NCI-H748 (cell line): ENCODE measurements at regions not wholly inside any gene's neighbourhood (a gene's known extent, or its start where the extent isn't known, plus 50 kb on each side); places are given as distances from the start of the nearest gene placed in this dataset.

Experiments used
- DNase-seq: peaks from one replicate; lab custom pipeline; 2025; ENCODE audit not compliant: unreplicated experiment; lab: John Stamatoyannopoulos, UW

DNA sequence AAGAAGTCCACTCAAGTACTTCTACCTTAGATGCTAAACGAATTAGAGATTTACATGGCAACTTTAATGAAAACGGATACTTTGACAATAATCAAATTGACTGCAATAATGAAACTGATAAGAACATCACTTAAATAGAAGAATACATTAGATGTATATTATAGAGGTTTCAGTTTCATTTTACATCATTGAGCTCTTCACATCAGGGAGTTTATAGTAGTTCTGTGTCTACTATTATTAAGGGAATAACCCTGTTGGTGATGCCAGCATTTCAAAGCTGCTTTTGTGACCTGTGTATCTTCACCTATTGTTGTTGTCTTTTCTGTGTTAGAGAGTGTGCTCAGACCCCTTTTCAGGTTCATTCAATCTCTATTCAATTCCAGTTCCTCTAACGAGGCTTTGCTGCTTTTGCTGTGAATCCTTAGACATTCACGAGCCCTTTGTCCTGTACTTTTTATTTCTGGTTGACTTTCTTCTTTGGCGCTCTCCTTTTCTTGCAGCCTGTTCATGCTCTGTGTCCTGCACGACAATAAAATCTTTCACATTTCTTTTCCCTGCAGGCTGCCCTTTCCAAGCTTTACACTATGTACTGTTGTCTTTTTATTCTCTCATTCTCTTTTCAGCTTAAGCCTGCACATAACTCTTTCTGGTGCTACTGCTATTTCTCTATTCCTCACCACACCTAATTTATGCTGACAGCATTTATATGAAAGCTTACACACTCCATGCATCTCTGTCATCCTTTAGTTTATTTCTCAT, 232.1 kb downstream of the CPE start:
- no peak for DNase-seq

GRCh38 chr4:165612936-165613335, 234.1 kb downstream of the CPE start:
- peak; percentile 23 for DNase-seq

DNA sequence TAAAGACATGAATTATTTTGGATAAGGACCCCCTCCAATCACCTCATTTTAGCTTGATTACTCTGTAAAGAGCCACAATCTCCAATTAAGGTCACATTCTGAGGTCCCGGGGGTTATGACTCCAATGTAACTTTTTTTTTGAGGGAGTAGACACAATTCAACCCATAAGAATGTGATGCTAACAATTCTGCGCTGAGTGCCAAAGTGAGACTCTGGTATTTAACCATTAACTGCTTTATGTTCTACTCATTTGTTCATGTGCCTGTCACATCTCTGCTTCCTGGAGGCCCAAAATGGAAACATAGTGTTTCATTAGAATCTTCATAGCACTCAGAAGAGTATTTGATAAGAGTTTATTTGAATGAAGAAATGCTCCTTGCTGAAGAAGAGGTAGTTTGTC, 234.8 kb downstream of the CPE start:
- no peak for DNase-seq

- no peak for DNase-seq
These were observed 242.1 kb downstream of the CPE start for GRCh38 chr4:165620913-165621312.

DNA sequence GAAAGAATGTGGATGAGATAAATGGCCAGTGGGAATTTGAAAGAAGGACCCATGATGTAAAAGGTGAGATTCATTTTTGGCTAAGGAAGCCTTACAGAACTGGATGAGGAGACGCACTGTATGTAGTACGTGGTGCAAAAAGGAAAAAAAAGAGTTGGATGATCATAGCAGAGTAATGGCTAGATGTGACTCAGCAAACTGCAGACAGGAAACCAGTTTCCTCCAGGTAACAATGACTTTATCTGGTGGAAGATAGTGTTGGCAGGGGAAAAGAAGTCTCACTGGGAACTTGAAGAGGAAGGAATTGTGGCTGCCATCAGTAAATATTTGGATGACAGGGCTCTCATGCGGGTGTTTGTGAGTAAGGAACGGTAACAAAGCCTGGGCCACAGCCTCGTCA, 243.2 kb downstream of the CPE start:
- no peak for DNase-seq

- DNase-seq: no peak
These were observed 246.5 kb downstream of the CPE start for GRCh38 chr4:165625281-165625680.

DNA sequence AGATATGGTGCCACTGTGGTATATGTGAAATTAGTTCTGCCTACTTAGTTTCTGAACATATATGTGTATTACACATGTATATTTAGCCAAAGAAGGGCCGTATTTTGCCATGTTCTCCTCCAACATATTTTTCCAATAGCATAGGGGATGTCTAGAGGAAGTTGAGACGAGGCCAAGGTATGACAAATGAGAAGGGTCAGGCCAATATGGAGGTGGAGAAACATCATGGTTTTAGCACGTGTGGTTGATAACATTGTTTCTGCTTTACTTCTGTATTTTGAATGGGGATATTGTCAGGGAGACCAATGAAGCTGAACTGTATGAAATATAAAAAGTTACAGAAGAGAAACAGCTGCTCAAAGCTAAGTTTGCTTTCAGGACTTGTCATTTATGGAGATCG, 246.7 kb upstream of the TLL1 start:
- DNase-seq: no peak

- DNase-seq: no peak
These were observed 245.9 kb upstream of the TLL1 start for GRCh38 chr4:165627128-165627527.

DNA sequence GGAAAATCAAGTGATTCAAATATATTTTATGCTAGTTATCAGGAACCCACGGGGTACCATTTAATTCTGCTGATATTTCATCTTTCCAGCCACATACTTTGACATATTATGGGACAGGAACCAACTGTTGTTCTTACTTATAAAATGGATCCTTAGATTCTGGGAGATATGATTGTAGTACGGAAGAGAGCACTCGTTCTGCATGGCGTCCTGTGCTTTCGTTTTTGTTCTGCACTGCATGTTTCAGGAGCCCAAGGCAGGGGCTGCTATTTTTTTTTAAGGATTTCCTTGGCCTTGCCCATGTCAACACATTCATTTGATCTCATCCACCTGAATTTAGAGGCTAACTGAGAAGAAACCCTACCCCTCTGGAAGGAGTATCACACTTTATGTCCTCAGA, 245.5 kb upstream of the TLL1 start:
- DNase-seq: no peak

DNA sequence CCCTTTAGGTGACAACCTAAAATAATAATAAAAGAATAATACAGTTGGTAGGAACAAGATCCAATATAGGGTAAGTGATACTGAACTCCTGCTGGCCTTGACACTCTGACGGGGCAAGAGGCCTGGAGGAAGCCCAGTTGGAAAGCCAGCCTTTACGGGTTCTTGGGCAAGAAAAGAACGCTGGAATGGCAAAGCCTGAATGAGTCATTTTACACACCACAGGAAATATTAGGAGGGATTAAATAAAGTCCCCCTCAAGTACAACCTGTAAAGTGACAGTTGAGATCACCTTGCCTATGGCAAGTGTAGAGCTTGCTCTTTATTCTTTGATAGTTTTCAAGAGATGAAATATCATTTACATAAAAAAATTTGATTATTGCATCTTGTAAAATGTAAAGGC, 244.5 kb upstream of the TLL1 start:
- no peak for DNase-seq

GRCh38 chr4:165630671-165631070, 242.4 kb upstream of the TLL1 start:
- no peak for DNase-seq

DNA sequence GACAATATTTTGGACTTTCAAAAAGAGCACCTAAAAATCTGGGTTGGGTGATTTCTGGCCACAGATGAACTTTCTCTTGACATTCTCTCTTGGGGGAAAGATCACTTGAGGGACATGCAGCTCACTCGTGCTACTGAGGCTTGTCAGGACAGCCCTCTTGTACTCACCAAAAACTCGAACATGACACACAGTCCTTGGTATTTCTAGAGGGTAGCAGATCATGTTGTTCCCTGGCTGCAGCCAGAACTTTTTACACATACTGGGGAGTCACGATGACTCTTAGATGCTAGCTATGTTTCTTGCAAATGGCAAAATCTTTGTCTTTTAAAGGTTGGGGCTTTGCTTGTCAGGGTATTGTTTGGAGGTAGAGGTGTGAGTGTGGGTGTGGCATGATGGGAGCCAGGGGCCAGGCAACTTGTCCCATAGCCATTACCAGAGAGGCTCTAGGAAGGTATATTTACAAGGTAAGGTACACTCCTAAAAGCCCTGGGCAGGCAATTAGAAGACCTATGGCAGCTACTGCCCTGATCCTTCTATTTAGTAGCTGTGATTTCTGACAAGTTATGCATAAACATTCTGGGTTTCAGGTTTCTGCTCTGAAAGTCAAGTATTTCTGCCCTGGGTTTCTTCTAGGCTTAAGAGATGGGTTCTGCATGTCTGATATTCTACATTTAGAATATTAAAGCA, 241.7 kb upstream of the TLL1 start:
- peak; percentile 94 for DNase-seq

DNA sequence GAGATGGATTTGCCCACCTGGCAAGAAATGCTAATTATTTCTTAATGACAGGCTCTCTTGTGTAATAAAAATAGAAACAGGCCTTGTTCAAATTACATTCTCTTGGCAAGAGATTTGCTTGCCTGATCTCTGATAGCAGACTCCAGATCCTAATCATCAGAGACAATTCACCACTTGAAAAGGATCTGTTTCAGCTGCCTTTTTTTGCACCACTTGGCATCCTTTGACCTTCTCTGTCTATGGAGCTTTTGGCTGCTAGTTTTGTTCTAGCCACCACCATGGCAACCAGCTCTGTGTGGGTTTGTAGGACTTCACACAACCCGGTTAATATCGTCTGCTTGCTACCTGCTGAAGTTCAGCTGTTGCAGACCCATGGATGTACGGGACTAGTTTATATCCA, 241.1 kb upstream of the TLL1 start:
- peak; percentile 98 for DNase-seq

DNA sequence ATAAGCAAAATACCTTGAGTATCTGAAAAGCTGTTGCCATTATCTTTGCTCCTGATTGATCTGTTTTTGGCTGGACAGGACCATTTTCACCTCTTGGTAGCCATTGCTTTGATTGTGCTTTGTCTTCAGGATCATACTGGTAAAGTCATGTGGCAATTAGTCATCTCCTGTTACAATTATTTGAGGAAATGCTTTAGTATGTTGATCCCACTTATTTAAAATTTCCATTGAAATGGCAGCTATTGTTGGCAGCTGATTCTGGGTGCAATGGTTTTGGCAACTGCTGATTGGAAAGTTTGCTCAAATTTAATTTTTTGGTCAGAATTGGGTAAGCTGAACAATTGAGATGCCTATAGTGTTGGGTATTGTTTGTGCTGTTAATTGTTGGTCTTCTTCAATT, 238.3 kb upstream of the TLL1 start:
- DNase-seq: no peak

DNA sequence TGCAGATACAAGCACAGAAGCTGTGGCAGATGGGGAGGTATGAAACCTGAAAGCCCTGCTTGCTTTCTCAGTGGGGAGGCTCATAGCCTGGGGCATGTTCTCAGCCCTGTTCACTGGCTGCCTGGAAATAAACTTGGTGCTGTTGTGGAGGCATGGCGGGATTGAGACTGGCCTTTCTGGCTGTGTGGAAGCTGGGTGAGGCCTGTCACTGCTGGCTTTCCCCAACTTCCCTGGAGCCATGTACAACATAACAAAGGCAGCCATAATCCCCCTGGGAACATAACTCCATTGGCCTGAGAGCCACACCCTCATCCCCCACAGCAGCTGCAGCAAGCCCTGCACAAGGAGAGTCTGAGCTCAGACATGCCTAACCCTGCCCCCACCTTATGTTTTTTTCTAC, 237.7 kb upstream of the TLL1 start:
- DNase-seq: no peak

GRCh38 chr4:165635951-165636350, 237.1 kb upstream of the TLL1 start:
- no peak for DNase-seq

DNA sequence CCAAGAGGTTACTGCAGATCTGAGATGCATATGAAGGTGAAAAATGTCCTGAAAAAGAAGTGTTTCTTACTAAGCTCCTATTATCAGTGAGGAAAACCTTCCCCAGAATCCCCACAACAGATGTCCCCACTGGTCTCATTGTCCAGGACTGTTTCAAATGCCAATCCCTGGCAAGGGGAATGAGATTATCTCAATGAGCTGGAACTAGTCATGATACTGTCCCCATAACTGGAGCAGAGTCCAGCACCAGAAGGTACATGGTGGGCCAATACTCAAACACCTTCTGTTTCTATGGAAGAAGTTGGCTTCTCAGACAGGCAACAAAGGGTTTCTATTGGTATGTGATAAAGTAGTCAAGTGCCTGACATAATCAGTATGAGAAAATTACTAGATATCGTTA, 221.1 kb upstream of the TLL1 start:
- no peak for DNase-seq

- no peak for DNase-seq
These were observed 218.5 kb upstream of the TLL1 start for GRCh38 chr4:165654556-165654955.

DNA sequence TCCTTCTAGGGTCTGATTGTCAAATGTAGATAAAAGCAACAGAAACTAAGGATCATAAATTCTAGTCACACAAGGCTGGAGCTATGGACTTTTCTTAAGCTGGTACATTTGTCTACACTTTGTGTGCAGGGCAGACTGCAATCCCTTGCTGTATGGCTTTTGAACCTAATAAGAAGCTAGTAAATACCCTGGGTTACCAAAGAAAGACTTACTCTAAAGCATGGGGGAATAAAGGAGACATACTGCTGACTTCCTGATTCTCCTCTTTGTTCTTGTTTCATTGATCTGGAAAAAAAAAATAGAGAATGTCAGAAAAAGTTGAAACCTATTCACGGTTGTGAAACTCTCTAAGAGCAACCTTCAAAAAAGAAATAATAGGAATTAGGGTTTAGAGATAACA, 216.6 kb upstream of the TLL1 start:
- no peak for DNase-seq

DNA sequence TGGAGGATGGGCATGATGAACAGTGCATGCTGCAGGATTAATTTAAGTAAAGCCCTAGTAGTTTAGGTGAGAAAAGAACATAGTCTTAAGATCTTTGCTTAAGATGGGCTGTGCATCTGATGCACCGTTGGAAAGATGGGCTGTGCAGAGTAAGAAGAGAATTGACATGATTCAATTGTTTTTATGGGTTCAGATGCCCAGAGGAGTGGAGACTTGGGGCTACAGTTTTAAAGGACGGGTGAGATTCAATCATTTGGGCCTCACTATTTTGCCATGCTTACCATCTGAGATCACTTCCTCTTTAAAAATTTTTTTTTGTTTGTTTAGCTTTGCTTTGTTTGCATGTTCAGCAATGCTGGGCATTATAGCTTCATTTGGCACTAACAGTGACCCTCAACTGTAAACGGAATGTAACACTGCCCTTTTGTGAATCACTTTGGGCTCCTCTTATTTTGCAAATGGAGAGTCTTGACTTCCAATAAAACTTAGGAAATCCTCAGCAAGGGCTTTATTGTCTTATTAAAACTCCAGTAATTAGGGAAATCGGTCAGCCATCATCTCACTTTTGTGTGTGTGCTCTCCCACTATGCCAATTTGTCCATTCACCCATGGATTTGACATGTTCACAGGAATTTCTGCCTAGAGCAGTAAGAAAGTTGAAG, 216.1 kb upstream of the TLL1 start:
- no peak for DNase-seq

DNA sequence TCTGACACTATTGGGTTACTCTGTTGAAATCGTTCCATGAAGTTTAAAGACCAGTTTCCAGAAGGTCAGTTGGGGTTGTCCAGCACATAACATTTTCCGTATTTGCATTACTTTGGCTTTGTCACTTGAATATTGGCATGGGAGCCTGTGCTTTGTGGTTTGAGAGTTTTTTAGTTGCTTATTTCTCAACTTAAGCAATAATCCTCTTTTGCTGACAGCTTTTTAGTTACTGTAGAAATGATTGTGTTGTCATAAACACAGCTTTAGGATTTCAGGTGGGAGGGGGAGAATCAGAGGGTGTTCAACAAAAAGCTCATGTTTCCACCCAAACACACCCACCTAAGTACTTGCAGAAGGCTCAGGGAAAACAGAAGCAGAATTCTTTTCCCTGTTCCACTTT, 210.7 kb upstream of the TLL1 start:
- DNase-seq: no peak

GRCh38 chr4:165663411-165663810, 209.6 kb upstream of the TLL1 start:
- DNase-seq: no peak
